ENCODE measurements at regions not wholly inside any gene's neighbourhood (a gene's known extent, or its start where the extent isn't known, plus 50 kb on each side); places are given as distances from the start of the nearest gene placed in this dataset.

- TF ChIP-seq CTCF (IDR thresholded peaks at IDR 0.05) (no peak), EP300 (IDR thresholded peaks at IDR 0.05) (no peak), POLR2A (IDR thresholded peaks at IDR 0.05) (no peak), POLR2AphosphoS5 (IDR thresholded peaks at IDR 0.05) (no peak)
Measured at GRCh38 chr6:129943637-129944271, 74.6 kb upstream of the L3MBTL3 start.
